ENCODE measurements at regions not wholly inside any gene's neighbourhood (a gene's known extent, or its start where the extent isn't known, plus 50 kb on each side); places are given as distances from the start of the nearest gene placed in this dataset.
"Not testable (repeated sequence)": the region's sequence is repeated elsewhere in the genome, so short reads cannot be mapped to it uniquely, and the experiment has no call there.

DNA sequence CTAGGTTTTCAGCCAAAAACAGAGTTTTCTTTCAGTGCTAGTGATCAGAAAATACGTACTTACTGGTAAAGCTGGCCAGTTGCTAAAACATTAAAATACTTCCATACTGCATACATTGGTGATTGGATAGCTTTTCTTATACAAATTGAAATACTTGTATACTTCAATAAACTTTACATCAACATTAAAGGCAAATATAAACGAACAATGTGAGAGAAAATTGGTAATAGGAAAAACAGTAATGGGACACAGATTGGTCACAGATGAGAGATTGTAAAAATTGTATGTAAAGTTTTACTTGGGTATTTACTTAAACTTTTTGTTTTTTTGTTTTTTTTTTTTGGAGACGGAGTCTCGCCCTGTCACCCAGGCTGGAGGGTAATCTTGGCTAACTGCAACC, 391.7 kb downstream of the TFEC start:
- no peak for DNase-seq

DNA sequence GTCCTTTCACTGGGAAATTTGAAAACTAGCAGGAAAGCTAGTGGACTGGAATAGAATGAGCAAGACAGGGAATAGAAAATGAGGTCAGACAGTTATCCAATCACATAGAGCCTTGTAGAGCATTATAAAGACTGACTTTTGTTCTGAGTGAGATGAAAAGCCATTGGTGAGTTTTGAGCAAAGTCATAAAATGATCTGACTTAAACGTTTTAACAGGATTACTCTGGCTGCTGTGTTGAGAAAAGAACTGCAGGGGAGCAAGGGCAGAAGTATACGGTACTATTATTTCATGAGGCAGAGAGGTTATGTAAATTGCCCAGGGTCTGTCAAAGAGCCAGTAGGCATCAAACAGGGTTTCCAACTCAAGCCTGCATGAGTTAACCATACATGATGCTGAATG, 393.4 kb downstream of the TFEC start:
- no peak for DNase-seq

DNA sequence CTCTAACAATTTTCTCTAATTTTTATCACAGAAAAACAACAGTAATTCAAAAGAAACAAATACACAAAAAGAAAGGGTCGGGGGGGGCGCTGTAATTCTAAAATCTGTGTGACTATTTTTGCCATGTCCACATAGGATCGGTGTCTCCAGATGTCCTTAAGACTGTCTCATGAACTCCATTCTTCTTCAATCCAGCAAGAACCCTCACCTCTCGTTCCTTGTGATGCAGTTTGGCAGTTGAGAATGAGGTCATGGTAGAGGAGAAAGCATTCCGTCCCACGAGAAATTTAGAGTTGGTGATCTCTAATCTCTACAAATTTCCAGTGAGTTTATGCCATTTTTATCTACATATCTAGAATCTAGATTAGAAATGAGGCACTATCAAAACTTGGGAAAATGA, 394.7 kb downstream of the TFEC start:
- no peak for DNase-seq

DNA sequence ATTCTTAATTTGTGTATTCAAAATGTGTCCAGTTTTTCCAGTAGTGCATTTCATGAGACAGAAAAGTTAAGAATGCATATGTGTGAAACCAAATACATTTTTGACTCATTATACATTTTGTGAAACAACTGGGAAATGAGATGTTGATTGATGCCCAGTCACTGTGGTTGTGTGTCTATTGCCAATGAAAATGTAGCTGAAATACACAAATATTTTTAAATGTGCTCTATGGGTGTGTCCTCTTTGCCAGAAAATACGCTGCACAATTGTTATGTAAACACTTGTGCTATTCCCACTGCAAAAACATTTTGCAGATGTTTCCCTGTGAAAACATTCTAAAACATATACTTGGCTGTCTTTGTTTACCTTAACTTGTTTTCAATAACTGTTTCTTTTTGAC, 395.2 kb downstream of the TFEC start:
- DNase-seq, result peak; percentile 19

DNA sequence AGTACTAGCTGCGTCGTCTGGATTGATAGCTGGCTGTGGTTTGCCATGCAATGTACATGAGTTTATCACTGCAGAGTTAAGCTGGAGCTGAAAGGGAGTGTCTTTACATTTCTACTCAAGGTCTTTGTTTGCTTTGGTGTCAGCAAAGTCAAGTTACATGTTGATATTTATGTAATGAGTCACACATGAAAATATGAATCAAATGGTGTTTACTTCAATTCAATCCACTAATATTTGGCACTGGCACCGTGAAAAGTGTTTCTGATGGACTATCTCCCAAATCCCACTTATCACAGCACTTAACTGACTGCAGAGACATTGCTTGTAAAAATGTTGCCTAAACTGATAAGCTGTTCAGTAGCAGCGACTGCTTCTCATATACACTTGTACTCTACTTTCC, 395.9 kb downstream of the TFEC start:
- DNase-seq, result no peak

DNA sequence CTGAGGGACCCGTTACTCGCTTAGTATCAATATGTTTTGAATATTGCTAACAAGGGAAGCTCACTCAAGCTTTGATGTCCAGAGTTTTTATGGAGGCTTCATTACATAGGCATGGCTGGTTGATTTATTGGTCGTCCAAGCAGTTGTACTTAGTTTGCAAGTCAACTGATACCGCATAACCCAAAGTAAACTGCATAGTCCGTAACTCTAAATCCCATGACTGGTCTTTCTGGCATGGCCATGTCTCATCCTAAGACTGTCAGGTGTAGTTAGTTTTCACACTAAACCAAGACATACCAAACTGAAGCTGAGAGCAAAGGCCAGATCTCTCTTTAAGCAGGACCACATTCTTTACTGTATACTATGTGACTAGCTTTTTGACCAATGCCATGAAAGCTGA, 397.9 kb downstream of the TFEC start:
- no peak for DNase-seq

DNA sequence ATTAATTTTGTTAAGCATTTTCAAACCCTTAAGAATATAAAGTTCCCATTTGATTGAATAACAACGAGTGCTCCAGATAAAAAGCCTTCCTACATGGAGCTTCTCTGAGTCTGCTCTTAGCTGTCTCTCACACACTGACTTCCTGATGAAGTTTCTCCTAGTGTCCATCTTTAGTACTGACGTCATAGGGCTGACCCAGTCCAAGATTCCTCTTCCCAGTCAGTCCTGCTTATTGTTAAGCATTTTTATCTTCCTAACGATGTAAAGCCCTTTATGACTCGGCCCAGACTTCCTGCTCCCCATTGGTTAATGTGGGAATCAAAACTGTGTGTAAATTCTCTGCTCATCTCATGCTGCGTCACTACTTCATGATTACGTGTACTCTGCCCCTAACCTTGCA, 398.8 kb downstream of the TFEC start:
- peak; percentile 8 for DNase-seq

DNA sequence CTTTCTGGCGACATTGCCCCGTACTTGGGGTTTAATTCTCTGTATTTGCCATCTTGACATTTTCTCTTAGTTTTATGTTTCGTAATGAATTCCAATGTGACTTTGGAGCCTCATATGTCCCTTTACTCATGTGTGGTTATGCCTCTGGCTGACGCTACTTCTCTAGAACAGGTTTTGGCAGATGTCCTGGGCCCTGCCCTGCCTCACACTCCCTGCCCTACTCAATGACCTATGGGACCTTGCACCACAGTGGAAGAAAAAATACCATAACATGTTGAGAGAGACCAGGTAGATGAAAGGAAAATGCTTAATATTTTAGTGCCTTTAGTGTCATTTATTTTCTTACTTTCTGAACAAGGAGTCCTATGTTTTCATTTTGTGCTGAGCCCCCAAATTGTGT, 400.5 kb downstream of the TFEC start:
- no peak for DNase-seq

DNA sequence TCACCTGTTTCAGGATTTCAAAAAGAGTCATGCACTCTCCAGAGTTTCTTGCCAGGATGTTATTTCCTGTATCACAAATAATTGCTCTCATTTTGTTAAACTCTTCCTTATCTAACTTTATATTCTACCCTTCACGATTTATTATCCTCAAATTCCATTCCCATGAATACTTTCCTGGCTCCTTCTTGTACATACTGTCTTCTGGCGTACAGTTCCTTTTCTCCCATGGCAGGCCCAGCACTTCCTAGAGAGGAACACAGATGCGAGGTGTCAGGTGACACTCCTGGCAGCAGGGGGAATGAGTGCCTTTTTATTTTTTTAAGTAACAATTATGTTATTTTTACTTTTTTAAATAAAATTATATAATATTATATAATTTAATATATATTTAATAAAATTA, 411.9 kb downstream of the TFEC start:
- peak; percentile 83 for DNase-seq

DNA sequence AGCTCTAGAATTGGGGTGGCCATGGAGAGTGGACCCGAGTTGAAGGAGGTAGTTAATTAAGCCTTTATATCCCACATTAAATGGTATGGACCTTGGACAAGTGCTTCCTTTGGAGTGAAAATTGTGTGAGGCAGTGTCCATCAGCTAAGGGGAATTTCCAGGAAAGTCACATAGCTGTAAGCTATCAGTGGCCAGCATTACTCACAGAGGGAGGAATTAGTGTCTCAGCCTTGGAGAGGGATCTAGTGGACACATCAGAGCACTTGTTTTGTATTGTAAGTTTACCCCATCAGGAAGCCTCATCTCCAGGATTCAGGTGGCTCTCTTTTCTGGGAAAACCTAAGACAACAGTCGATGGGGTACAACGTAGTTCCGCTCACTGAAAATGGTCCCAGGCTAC, 416.7 kb downstream of the TFEC start:
- no peak for DNase-seq

DNA sequence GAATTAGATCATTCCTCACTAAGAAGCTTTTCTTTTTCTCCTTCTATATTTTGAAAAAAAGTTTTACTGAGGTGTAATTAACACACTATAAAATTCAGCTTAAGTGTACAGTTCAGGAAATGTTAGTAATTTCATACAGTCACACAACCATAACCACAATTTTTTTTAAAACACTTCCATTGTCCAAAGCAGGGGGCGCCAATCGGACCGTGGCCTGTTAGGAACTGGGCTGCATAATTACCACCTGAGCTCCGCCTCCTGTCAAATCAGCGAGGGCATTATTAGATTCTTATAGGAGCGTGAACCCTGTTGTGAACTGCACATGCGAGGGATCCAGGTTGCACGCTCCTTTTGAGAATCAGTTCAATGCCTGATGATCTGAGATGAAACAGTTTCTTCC, 427.1 kb downstream of the TFEC start:
- no peak for DNase-seq

DNA sequence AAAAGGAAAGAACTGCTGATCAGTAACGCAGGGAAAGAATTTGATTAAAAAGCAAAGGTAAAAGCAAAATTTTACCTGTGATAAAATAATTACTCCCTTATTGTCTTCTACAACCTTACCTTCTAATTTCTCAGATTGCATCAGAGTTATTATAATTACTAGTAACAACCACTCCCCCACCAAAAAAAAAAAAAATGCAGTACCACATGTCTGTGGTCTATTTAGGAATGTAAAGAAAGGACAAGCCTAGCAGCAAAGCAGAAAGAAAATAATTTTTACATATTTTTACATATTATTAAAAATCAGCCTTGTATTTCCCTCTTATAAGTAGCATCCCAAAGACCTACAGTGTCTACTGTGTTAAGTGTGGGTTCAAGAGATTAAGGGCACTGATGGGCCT, 430.4 kb downstream of the TFEC start:
- DNase-seq, result peak; percentile 65

DNA sequence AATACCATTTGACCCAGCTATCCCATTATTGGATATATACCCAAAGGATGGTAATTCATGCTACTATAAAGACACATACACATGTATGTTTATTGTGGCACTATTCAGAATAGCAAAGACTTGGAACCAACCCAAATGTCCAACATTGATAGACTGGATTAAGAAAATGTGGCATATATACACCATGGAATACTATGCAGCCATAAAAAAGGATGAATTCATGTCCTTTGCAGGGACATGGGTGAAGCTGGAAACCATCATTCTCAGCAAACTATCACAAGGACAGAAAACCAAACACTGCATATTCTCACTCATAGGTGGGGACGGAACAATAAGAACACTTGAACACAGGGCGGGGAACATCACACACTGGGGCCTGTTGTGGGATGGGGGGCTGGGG, 431.4 kb downstream of the TFEC start:
- not testable (repeated sequence) for DNase-seq

DNA sequence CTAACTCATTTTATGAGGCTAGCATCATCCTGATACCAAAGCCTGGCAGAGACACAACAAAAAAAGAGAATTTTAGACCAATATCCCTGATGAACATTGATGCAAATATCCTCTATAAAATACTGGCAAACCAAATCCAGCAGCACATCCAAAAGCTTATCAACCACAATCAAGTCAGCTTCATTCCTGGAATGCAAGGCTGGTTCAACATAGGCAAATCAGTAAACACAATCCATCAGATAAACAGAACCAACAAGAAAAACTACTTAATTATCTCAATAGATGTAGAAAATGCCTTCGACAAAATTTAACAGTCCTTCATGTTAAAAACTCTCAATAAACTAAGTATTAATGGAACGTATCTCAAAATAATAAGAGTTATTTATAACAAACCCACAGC, 433.3 kb downstream of the TFEC start:
- not testable (repeated sequence) for DNase-seq

DNA sequence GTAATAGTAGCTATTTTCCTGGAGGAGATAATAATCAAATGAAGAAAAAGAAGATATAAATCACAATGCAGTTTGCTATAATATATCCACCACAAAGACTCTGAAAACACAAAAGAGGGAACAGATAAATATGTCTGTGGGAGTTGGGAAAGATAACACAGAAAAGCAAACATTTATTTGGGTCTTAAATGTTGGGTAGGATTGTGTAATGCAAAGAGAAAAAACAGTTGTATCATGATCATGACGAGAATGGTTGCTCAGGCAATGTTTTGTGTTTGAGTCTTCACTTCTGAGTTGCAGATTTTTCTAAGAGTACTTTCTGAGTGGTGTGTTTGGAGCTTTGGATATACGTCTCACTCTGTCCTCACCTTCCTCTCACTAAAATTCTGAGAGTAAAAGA, 437.5 kb downstream of the TFEC start:
- no peak for DNase-seq

DNA sequence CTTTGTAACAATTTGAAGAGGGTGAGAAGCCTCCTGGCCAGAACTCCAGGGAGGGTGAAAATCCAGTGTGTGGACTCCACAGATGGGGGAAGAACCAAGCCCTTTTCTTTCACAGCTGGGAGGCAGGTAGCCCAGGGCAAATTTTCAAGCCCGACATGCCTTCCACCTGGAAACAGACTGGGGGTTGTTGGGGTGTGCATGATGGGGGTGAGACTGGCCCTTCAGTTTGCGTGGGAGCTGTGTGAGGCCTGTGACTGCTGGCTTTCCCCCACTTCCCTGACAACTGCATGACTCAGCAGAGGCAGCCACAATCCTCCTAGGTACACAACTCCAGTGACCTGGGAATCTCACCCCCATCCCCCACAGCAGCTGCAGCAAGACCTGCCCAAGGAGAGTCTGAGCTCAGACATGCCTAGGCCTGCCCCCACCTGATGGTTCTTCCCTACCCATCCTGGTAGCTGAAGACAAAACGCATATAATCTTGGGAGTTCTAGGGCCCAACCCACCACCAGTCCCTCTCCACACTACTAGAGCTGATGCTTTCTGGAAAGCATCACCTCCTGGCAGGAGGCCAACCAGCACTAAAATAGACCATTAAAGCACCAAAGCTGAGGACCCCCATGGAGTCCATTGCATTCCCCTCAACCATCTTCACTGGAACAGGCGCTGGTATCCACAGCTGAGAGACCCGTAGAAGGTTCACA, 445.4 kb downstream of the TFEC start:
- DNase-seq, result peak; percentile 37

DNA sequence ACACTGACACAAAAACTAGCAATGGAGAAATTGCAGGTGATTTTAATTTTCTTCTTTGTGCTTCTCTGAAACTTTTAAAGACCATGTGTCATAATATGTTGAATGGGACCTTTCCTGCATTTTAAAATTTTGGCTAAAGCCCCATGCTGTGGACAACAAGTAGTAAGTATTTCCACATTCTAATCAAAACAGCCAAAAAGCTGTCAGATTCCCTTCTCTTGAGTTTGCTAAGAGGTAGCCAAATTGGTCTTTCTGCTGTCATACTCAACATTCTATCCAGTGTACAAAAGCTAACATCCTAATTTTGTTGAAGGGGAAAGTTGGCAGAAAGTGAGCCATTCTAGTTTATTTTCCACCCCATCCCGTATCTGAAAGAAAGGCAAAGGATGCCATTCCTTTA, 447.6 kb downstream of the TFEC start:
- DNase-seq, result no peak

DNA sequence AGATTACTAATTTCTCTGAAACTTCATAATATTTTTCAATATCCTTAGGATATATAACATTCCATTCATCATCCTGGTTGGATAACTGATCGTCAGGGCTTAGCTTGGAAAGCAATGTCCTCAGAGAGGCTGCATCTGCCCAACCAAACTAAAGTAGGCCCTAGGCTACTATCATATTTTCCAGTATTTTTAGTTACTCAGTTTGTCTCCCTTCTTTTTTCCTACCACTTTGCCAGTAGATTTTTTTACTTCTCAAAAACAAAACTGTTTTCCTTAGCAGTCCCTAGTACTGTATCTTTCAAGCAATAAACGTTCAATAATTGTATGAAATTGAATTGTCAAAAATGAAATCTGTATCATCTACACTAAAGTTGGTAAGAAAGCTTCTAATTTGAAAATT, 452.0 kb downstream of the TFEC start:
- no peak for DNase-seq

DNA sequence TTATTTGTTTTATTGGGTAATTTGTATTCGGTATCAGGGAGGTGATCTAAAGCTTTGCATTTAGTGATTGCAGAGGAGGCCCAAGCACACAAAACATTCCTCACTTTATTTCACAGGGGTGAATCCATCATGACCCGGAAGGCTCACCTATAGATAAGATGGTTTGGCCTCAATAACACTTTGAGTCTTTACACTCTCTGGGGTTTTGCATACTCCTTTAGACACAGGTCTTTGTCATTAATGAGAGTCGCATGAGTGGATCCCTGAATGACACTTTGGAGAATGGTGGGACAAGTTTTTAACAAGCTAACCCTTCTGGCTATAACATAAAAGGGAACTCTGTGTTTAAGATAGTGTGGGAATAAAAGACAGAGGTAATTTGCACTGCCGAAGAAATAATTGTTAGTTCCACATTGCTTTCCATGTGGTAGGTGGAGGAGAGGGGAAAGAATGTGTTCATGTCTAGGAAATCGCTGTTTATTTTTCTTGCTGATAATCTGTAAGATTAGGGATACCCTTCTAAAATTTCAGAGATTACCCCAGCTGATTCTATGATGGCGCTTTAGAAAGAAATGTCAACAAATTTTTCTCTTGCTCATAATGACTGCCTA, 455.8 kb downstream of the TFEC start:
- no peak for DNase-seq

DNA sequence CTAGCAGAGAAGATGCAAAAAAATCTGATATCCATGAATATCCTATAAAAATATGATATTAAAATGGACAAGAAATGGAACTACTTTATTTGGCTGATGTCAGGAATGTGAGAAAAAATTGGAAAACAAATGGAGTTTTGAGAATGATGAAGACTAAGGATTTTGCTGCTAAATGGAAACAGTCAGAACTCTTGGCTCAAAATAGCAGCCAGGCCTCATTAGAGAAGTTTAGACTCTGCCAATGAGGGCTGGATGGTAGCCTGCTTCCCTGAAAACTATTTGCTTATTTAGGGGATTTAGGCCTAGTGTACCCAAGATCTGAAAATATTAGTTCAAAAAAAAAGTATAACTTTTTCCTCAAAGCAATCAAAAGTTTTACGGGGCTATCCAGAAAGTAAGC, 458.5 kb downstream of the TFEC start:
- DNase-seq, result no peak

DNA sequence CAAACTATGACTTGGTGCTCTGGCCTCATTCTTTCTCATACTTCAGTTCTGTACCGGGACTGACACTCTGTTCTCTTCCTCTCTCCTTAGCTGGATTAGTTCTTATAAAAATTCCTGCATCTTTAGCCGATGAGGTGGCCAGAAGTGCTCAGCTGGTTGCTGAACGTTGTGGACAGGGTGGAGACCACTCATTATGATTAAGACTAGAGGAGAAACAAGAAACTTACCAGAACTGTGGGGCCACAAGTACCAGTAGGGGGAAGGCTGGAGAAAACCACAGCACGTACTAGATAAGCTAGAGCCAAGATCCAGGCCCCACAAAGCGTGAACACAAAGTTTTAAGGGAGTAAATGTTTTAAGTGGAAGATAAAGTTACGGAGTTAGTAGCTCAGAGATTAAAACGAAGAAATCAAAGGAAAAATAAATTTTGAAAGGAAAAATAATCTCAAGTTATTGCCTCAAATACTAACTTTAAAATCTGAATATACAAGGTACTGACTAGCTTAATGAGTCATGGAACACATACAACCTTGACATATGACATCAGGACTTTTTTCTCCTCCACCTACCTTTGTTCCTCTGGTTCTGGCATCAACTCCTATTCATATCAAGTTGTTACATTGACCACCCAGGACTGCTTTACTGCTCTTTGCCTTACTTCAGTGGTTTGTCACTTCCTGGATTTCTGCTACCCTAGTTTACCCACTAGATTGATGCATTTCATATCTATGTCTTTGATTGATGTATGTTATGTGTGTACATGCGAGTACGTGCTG, 469.0 kb downstream of the TFEC start:
- DNase-seq, result peak; percentile 74

DNA sequence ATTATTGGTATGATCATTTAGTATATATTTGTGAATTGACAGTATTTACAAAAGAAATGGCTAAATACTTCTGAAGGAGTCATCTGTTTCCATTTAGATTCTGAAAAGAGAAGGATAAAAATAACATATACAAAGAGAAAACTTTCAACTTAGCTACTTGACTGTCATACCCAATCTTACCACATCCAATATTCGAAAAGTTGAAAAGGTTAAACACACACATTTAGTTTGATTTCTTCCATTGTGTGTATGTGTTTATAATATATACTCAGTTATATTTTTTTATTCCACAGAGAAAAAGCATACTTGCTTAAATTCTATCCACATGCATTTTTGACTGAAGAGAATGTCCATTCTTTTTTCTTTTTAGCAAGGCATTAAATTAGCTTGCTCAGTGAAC, 470.7 kb downstream of the TFEC start:
- DNase-seq, result no peak

DNA sequence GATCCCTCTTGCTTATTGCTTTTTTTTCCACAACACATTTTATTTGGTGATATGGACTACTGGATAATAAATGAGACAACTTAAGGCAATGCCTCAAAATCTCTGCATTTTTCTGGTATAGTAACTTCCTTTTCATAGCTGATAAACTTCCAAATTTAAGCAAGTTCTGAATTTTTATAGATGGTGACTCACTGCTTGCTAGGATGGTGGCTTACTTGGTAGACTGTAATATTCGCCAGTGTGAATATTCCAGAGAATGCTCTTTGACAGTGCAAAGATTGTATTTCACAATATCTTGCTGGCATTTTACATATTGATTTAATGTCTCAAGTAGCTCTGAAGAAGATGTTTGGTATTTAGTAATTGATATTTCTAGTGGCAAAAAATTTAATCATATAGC, 472.4 kb downstream of the TFEC start:
- DNase-seq, result peak; percentile 80

DNA sequence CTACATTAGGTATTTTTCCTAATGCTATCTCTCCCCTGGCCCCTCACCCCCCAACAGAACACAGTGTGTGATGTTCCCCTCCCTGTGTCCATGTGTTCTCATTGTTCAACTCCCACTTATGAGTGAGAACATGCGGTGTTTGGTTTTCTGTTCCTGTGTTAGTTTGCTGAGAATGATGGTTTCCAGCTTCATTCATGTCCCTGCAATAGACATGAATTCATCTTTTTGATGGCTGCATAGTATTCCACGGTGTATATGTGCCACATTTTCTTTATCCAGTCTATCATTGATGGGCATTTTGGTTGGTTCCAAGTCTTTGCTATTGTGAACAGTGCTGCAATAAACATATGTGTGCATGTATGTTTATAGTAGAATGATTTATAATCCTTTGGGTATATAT, 473.3 kb downstream of the TFEC start:
- not testable (repeated sequence) for DNase-seq
